Uterus (tissue), 2 donors: ENCODE measurements at regions not wholly inside any gene's neighbourhood (a gene's known extent, or its start where the extent isn't known, plus 50 kb on each side); places are given as distances from the start of the nearest gene placed in this dataset.

Experiments used
- POLR2A ChIP-seq, 2 donors: fragments of 450-650 bp; IDR thresholded peaks; one replicate each; pipeline ENCODE4 v1.6.1; 2016; ENCODE audit warnings: antibody characterized with exemption in 2 of 2, mild to moderate bottlenecking in 1 of 2, moderate library complexity in 1 of 2
- TF ChIP-seq, protein P1 (sequence below), 4 experiments: fragments of 200-600 bp in 2 of 4; fragments of 450-650 bp in 2 of 4; sonication (generic) in 2 of 4; IDR thresholded peaks; one replicate each; pipeline ENCODE4 v1.5.1; 2016 to 2019; ENCODE audit warnings: antibody characterized with exemption in 4 of 4, mild to moderate bottlenecking in 2 of 4, moderate library complexity in 1 of 4

DNA sequence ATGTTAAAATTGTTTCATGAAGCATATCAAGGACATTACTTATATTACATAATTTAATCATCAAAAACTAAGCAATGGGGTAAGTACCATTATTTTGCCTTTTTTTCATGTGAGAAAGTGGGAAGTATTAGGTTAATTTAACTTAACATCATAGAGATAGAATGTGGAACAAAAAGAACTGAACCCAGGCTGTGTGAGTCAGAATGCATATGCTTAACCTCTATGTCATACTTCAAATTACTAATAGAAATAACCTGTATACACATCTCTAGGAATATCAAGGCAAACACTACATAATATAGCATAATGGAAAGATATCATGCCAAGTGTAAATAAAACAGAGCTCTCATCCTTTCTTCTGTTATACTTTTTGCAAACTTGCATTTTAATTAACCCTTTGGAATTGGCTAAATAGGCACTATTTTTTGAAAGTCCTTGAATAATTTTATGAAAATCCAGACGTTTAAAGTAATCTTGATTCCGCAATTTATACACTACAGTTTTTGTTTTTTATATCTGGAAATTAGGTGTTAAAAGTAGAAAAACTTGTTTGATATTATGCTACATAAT, 777.7 kb downstream of the SLC6A15 start:
- TF ChIP-seq, protein P1, sequence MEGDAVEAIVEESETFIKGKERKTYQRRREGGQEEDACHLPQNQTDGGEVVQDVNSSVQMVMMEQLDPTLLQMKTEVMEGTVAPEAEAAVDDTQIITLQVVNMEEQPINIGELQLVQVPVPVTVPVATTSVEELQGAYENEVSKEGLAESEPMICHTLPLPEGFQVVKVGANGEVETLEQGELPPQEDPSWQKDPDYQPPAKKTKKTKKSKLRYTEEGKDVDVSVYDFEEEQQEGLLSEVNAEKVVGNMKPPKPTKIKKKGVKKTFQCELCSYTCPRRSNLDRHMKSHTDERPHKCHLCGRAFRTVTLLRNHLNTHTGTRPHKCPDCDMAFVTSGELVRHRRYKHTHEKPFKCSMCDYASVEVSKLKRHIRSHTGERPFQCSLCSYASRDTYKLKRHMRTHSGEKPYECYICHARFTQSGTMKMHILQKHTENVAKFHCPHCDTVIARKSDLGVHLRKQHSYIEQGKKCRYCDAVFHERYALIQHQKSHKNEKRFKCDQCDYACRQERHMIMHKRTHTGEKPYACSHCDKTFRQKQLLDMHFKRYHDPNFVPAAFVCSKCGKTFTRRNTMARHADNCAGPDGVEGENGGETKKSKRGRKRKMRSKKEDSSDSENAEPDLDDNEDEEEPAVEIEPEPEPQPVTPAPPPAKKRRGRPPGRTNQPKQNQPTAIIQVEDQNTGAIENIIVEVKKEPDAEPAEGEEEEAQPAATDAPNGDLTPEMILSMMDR (IDR thresholded peaks at IDR 0.05): no peak
- no peak for TF ChIP-seq POLR2A (IDR thresholded peaks at IDR 0.05)
